GM21423 (cell line): ENCODE measurements at regions not wholly inside any gene's neighbourhood (a gene's known extent, or its start where the extent isn't known, plus 50 kb on each side); places are given as distances from the start of the nearest gene placed in this dataset.
A peak's percentile ranks its signal among the peaks of the same experiment; 100 is the strongest.
"Not testable (repeated sequence)": the region's sequence is repeated elsewhere in the genome, so short reads cannot be mapped to it uniquely, and the experiment has no call there.

Experiments
- ATAC-seq: cut with Tn5 transposase; IDR thresholded peaks from one replicate; pipeline ENCODE4 v1.9.1; 2021; ENCODE audit warnings: mild to moderate bottlenecking, moderate library complexity; ENCODE audit not compliant: unreplicated experiment

GRCh38 chr2:88857274-88857741 is 165.8 kb downstream of the RPIA start:
- no peak for ATAC-seq

- ATAC-seq: peak; percentile 34
Measured at GRCh38 chr2:88857951-88858411, 166.5 kb downstream of the RPIA start.

GRCh38 chr2:88859461-88859860 is 168.0 kb downstream of the RPIA start:
- ATAC-seq: no peak

- ATAC-seq: no peak
Measured at GRCh38 chr2:88860421-88861075, 169.1 kb downstream of the RPIA start.

- ATAC-seq: peak; percentile 74
Measured at GRCh38 chr2:88865801-88866371, 174.4 kb downstream of the RPIA start.

- ATAC-seq: no peak
Measured at GRCh38 chr2:88866756-88867155, 175.3 kb downstream of the RPIA start.

GRCh38 chr2:88868861-88869260 is 177.4 kb downstream of the RPIA start:
- ATAC-seq: no peak

GRCh38 chr2:88870267-88870839 is 178.9 kb downstream of the RPIA start:
- ATAC-seq: no peak

- no peak for ATAC-seq
Measured at GRCh38 chr2:88871336-88871735, 179.9 kb downstream of the RPIA start.

- no peak for ATAC-seq
Measured at GRCh38 chr2:88873620-88874019, 182.1 kb downstream of the RPIA start.

- no peak for ATAC-seq
Measured at GRCh38 chr2:88874063-88874657, 182.7 kb downstream of the RPIA start.

- ATAC-seq: no peak
Measured at GRCh38 chr2:88875736-88876135, 184.3 kb downstream of the RPIA start.

- ATAC-seq: no peak
Measured at GRCh38 chr2:88880441-88880953, 189.0 kb downstream of the RPIA start.

GRCh38 chr2:88885275-88885674 is 193.8 kb downstream of the RPIA start:
- ATAC-seq: peak; percentile 70

GRCh38 chr2:88885679-88886416 is 194.4 kb downstream of the RPIA start:
- no peak for ATAC-seq

- not testable (repeated sequence) for ATAC-seq
Measured at GRCh38 chr2:88887466-88887865, 196.0 kb downstream of the RPIA start.

- no peak for ATAC-seq
Measured at GRCh38 chr2:88892207-88892606, 200.7 kb downstream of the RPIA start.

- no peak for ATAC-seq
Measured at GRCh38 chr2:88892788-88893187, 201.3 kb downstream of the RPIA start.

- no peak for ATAC-seq
Measured at GRCh38 chr2:88896971-88897370, 205.5 kb downstream of the RPIA start.

- ATAC-seq: no peak
Measured at GRCh38 chr2:88897715-88898114, 206.2 kb downstream of the RPIA start.

- ATAC-seq: no peak
Measured at GRCh38 chr2:88903749-88904353, 212.4 kb downstream of the RPIA start.
